GM18502 (cell line): ENCODE measurements at regions not wholly inside any gene's neighbourhood (a gene's known extent, or its start where the extent isn't known, plus 50 kb on each side); places are given as distances from the start of the nearest gene placed in this dataset.
A peak's percentile ranks its signal among the peaks of the same experiment; 100 is the strongest.

Experiments used
- ATAC-seq: cut with Tn5 transposase; IDR thresholded peaks from one replicate; pipeline ENCODE4 v1.9.1; 2021; ENCODE audit warnings: mild to moderate bottlenecking; ENCODE audit not compliant: unreplicated experiment, poor library complexity

- no peak for ATAC-seq
These were observed 285.6 kb downstream of the GRIN2B start for GRCh38 chr12:13695781-13696180.

- no peak for ATAC-seq
These were observed 289.1 kb downstream of the GRIN2B start for GRCh38 chr12:13692332-13692731.

GRCh38 chr12:13691598-13691997 lies 289.8 kb downstream of the GRIN2B start:
- no peak for ATAC-seq

GRCh38 chr12:13687633-13688032 lies 293.8 kb downstream of the GRIN2B start:
- ATAC-seq = no peak

- ATAC-seq = no peak
These were observed 295.1 kb downstream of the GRIN2B start for GRCh38 chr12:13686260-13686659.

GRCh38 chr12:13680916-13681315 lies 300.5 kb downstream of the GRIN2B start:
- ATAC-seq = no peak

GRCh38 chr12:13676880-13677279 lies 304.5 kb downstream of the GRIN2B start:
- ATAC-seq = no peak

- no peak for ATAC-seq
These were observed 311.0 kb downstream of the GRIN2B start for GRCh38 chr12:13670285-13670866.

- no peak for ATAC-seq
These were observed 312.5 kb downstream of the GRIN2B start for GRCh38 chr12:13668880-13669279.

GRCh38 chr12:13666806-13667205 lies 314.6 kb downstream of the GRIN2B start:
- ATAC-seq = no peak

- peak; percentile 61 for ATAC-seq
These were observed 320.2 kb downstream of the GRIN2B start for GRCh38 chr12:13661005-13661887.

GRCh38 chr12:13654456-13654855 lies 326.9 kb downstream of the GRIN2B start:
- ATAC-seq = no peak

GRCh38 chr12:13652105-13652504 lies 329.3 kb downstream of the GRIN2B start:
- ATAC-seq = no peak

- ATAC-seq = no peak
These were observed 345.7 kb downstream of the GRIN2B start for GRCh38 chr12:13635709-13636108.

GRCh38 chr12:13631873-13632272 lies 349.5 kb downstream of the GRIN2B start:
- ATAC-seq = no peak

GRCh38 chr12:13630354-13630753 lies 351.0 kb downstream of the GRIN2B start:
- no peak for ATAC-seq

GRCh38 chr12:13628067-13628466 lies 353.3 kb downstream of the GRIN2B start:
- ATAC-seq = no peak

- ATAC-seq = no peak
These were observed 353.9 kb downstream of the GRIN2B start for GRCh38 chr12:13627536-13627935.

GRCh38 chr12:13613297-13613696 lies 368.1 kb downstream of the GRIN2B start:
- no peak for ATAC-seq

- no peak for ATAC-seq
These were observed 371.3 kb downstream of the GRIN2B start for GRCh38 chr12:13609894-13610679.

GRCh38 chr12:13606290-13606689 lies 375.1 kb downstream of the GRIN2B start:
- ATAC-seq = no peak
